DOHH2 (cell line): ENCODE measurements at regions not wholly inside any gene's neighbourhood (a gene's known extent, or its start where the extent isn't known, plus 50 kb on each side); places are given as distances from the start of the nearest gene placed in this dataset.

Experiments used
- CTCF ChIP-seq: fragments of 200-600 bp; sonication (generic); IDR thresholded peaks from one replicate; pipeline ENCODE4 v1.5.1; 2014; ENCODE audit warnings: antibody characterized with exemption, mild to moderate bottlenecking, low read depth, low read length; ENCODE audit not compliant: poor library complexity, severe bottlenecking
- EZH2phosphoT487 ChIP-seq: fragments of 200-600 bp; sonication (generic); IDR thresholded peaks from 2 replicates; pipeline ENCODE4 v1.6.1; 2017; ENCODE audit warnings: borderline replicate concordance, mild to moderate bottlenecking, antibody characterized with exemption, low read length, moderate library complexity, mixed read lengths

- TF ChIP-seq CTCF: no peak
- no peak for TF ChIP-seq EZH2phosphoT487
Observed at GRCh38 chr10:111887266-111887665, 296.3 kb downstream of the GPAM start.
